GM12873 (cell line): ENCODE measurements at regions not wholly inside any gene's neighbourhood (a gene's known extent, or its start where the extent isn't known, plus 50 kb on each side); places are given as distances from the start of the nearest gene placed in this dataset.

Experiments
- CTCF ChIP-seq: IDR thresholded peaks from 2 replicates; pipeline ENCODE4 v1.5.1; 2012; ENCODE audit warnings: low read depth, mild to moderate bottlenecking, moderate library complexity, low read length, control low read depth; ENCODE audit not compliant: insufficient read depth; ENCODE audit errors: missing control alignments

GRCh38 chr13:25005050-25005497 is 90.9 kb upstream of the PABPC3 start:
- peak; percentile 29 for TF ChIP-seq CTCF

- no peak for TF ChIP-seq CTCF
These were observed 77.2 kb upstream of the PABPC3 start for GRCh38 chr13:25018729-25019115.

- no peak for TF ChIP-seq CTCF
These were observed 71.8 kb upstream of the PABPC3 start for GRCh38 chr13:25024175-25024574.

- TF ChIP-seq CTCF: no peak
These were observed 63.8 kb upstream of the PABPC3 start for GRCh38 chr13:25032160-25032559.

- no peak for TF ChIP-seq CTCF
These were observed 61.8 kb upstream of the PABPC3 start for GRCh38 chr13:25034173-25034572.

- peak; percentile 85 for TF ChIP-seq CTCF
These were observed 58.7 kb upstream of the PABPC3 start for GRCh38 chr13:25037057-25037813.

- TF ChIP-seq CTCF: no peak
These were observed 53.6 kb upstream of the PABPC3 start for GRCh38 chr13:25042151-25042865.
